GM12873 (cell line): ENCODE measurements at regions not wholly inside any gene's neighbourhood (a gene's known extent, or its start where the extent isn't known, plus 50 kb on each side); places are given as distances from the start of the nearest gene placed in this dataset.

Experiments used
- TF ChIP-seq, protein P1 (sequence below): IDR thresholded peaks from 2 replicates; pipeline ENCODE4 v1.5.1; 2012; ENCODE audit warnings: low read depth, mild to moderate bottlenecking, moderate library complexity, low read length, control low read depth; ENCODE audit not compliant: insufficient read depth; ENCODE audit errors: missing control alignments

DNA sequence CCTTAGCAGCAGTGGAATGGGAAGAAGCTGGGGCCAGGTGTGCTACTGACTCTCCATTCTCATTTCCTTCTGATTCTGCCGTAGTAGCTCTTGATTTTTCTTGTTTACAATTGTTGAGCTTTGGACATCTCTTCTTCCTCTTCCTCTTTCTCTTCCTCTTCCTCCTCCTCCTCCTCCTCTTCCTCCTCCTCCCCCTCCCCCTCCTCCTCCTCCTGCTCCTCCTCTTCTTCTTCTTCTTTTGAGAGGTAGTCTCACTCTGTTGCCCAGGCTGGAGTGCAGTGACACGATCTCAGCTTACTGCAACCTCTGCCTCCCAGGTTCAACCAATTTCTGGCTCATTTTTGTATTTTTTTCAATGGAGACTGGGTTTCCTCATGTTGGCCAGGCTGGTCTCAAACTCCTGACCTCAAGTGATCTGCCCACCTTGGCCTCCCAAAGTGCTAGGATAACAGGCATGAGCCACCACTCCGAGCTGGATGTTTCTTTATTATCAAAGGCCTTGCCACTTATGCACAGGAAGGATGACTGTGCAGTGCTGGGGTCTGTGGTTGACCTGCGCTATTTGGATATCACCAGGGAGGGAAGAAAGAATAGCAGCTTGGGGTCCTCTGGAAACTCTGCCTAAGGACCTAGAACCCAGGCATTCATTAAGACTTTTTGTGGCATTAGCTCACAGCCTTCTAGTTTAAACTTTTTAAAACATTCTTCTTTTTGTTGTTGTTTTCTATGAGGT is 127.8 kb upstream of the KCNJ16 start:
- TF ChIP-seq, protein P1, sequence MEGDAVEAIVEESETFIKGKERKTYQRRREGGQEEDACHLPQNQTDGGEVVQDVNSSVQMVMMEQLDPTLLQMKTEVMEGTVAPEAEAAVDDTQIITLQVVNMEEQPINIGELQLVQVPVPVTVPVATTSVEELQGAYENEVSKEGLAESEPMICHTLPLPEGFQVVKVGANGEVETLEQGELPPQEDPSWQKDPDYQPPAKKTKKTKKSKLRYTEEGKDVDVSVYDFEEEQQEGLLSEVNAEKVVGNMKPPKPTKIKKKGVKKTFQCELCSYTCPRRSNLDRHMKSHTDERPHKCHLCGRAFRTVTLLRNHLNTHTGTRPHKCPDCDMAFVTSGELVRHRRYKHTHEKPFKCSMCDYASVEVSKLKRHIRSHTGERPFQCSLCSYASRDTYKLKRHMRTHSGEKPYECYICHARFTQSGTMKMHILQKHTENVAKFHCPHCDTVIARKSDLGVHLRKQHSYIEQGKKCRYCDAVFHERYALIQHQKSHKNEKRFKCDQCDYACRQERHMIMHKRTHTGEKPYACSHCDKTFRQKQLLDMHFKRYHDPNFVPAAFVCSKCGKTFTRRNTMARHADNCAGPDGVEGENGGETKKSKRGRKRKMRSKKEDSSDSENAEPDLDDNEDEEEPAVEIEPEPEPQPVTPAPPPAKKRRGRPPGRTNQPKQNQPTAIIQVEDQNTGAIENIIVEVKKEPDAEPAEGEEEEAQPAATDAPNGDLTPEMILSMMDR = no peak

DNA sequence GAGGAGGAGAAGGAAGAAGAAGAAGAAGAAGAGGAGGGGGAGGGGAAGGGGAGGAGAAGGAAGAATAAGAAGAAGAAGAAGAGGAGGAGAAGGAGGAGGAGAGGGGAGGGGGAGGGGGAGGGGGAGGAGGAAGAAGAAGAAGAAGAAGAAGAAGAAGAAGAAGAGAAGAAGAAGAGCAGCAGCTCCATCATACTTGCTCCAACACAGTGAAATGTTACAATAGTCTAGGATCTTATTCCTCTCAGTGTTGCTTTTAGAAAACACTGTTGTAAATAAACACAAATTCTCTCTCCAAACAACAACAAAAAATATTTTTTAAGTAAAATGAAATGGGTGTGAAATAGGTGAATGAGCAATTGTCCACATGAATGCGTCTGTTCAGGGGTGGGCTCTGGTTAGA is 126.6 kb upstream of the KCNJ16 start:
- TF ChIP-seq, protein P1 = no peak

DNA sequence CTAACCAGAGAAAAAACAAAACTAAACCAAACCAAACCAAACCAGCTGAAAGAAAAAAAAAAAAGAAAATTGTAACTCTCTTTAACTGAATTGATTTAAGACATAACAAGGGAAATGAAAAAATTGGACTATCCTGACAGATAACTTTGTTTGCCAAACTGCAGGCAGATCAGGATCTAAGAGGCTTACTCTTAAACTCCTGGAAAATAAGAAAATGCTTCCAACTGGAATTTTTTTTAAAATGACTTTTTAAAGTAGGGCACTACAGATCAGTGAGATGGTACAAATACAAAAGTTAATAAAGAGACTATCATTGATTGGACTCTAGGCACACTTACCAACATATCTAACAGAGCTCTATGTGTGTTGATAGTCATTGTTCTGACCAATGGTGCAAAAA is 125.5 kb upstream of the KCNJ16 start:
- TF ChIP-seq, protein P1 = no peak

- TF ChIP-seq, protein P1 = no peak
Measured at GRCh38 chr17:69949973-69950695, 124.9 kb upstream of the KCNJ16 start.

DNA sequence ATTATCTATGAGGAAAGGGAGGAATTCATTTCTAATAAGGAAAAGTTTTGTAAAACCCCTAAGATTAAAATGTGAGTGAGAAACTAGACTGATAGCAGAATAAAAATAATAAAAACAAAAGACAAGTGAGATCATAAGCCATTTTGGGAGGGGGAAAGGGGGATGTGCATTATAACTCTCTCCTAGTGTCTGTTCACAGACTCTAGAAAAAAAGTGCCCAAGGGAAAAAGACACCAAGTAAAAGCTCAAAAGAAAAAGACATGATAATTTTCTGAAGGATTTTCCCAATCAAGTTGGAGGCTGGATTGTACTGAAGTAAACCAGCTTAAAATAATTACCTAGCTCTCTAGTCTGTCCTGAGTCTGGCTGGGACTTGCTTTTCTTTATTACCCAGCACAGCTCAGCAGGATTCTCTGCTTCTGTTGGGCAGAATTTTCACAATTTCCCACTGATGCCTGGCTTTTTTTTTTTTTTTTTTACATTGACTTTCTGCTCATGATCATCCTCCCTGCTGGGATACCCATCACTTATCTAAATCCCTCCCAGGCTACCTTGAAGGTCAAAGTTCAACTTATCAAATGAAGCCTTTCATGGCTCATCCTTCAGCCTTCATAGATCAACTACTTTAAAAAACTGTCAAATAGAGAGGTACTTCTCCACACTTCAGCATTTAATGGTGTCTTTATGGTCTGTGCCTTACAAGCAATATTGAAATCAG is 124.2 kb upstream of the KCNJ16 start:
- TF ChIP-seq, protein P1 = no peak

- TF ChIP-seq, protein P1 = no peak
Measured at GRCh38 chr17:69954241-69954925, 120.6 kb upstream of the KCNJ16 start.
